ENCODE measurements at regions not wholly inside any gene's neighbourhood (a gene's known extent, or its start where the extent isn't known, plus 50 kb on each side); places are given as distances from the start of the nearest gene placed in this dataset.
"Not testable (repeated sequence)": the region's sequence is repeated elsewhere in the genome, so short reads cannot be mapped to it uniquely, and the experiment has no call there.

GRCh38 chr5:19125956-19126713 is 861.9 kb downstream of the CDH18 start:
- Histone ChIP-seq H3K4me3 (no peak overlapping the region), H3K9me3 (no peaks in the 10 kb centered on the region), H3K4me1 (ENCODE audit: low read depth) (no peaks in the 10 kb centered on the region), H3K36me3 (ENCODE audit: low read depth) (no peaks in the 10 kb centered on the region)
- intact Hi-C loops (cut with DNase I, micrococcal nuclease) = no loop called here
- DNase-seq = no peak
- ATAC-seq = no peak
- TF ChIP-seq CTCF (IDR thresholded peaks at IDR 0.05) = no peak

- H3K9me3 ChIP-seq = no peaks in the 10 kb centered on the region
- no peaks in the 10 kb centered on the region for H3K36me3 ChIP-seq (ENCODE audit: low read depth)
- intact Hi-C loops (cut with DNase I, micrococcal nuclease) = no loop called here
- no peaks in the 10 kb centered on the region for H3K4me1 ChIP-seq (ENCODE audit: low read depth)
- TF ChIP-seq CTCF (IDR thresholded peaks at IDR 0.05) = no peak
- DNase-seq (no peak), ATAC-seq (no peak)
- H3K4me3 ChIP-seq = no peak overlapping the region
Measured at GRCh38 chr5:19140276-19140675, 847.7 kb downstream of the CDH18 start.

GRCh38 chr5:19141937-19142524 is 846.0 kb downstream of the CDH18 start:
- H3K36me3 ChIP-seq (ENCODE audit: low read depth); H3K9me3 ChIP-seq; ATAC-seq; H3K4me3 ChIP-seq; H3K4me1 ChIP-seq (ENCODE audit: low read depth); DNase-seq; intact Hi-C loops (cut with DNase I, micrococcal nuclease): not testable (repeated sequence)

GRCh38 chr5:19142713-19143414 is 845.1 kb downstream of the CDH18 start:
- H3K4me1 ChIP-seq (ENCODE audit: low read depth); H3K4me3 ChIP-seq; intact Hi-C loops (cut with DNase I, micrococcal nuclease); ATAC-seq; H3K9me3 ChIP-seq; DNase-seq; H3K36me3 ChIP-seq (ENCODE audit: low read depth): not testable (repeated sequence)

- intact Hi-C loops (cut with DNase I, micrococcal nuclease) = no loop called here
- peaks cover 2% of the 10 kb centered on the region for H3K9me3 ChIP-seq
- no peaks in the 10 kb centered on the region for H3K4me1 ChIP-seq (ENCODE audit: low read depth)
- no peak for ATAC-seq
- no peak for TF ChIP-seq CTCF (IDR thresholded peaks at IDR 0.05)
- DNase-seq = no peak
- no peak overlapping the region for H3K4me3 ChIP-seq
- no peaks in the 10 kb centered on the region for H3K36me3 ChIP-seq (ENCODE audit: low read depth)
Measured at GRCh38 chr5:19143935-19144334, 844.1 kb downstream of the CDH18 start.

- Histone ChIP-seq H3K4me1 (ENCODE audit: low read depth) (no peaks in the 10 kb centered on the region), H3K9me3 (no peaks in the 10 kb centered on the region), H3K4me3 (no peak overlapping the region), H3K36me3 (ENCODE audit: low read depth) (no peaks in the 10 kb centered on the region)
- intact Hi-C loops (cut with DNase I, micrococcal nuclease) = no loop called here
- no peak for TF ChIP-seq CTCF (IDR thresholded peaks at IDR 0.05)
- no peak for DNase-seq
- ATAC-seq = no peak
Measured at GRCh38 chr5:19169426-19169825, 818.6 kb downstream of the CDH18 start.
